D721Med (cell line): ENCODE measurements at regions not wholly inside any gene's neighbourhood (a gene's known extent, or its start where the extent isn't known, plus 50 kb on each side); places are given as distances from the start of the nearest gene placed in this dataset.
A peak's percentile ranks its signal among the peaks of the same experiment; 100 is the strongest.

Experiments used
- DNase-seq: peaks from one replicate; pipeline ENCODE4 v3.0.0; 2011; ENCODE audit warnings: low spot score; ENCODE audit not compliant: insufficient read length
- FAIRE-seq: peaks from 2 replicates; lab custom pipeline; 2011; peaks lifted over from hg19 to GRCh38; lab: Jason Lieb, UNC
- CTCF ChIP-seq: IDR thresholded peaks from 2 replicates; pipeline ENCODE4 v1.5.1; 2012; ENCODE audit warnings: mild to moderate bottlenecking, control low read depth; ENCODE audit not compliant: insufficient read depth; ENCODE audit errors: missing control alignments

DNA sequence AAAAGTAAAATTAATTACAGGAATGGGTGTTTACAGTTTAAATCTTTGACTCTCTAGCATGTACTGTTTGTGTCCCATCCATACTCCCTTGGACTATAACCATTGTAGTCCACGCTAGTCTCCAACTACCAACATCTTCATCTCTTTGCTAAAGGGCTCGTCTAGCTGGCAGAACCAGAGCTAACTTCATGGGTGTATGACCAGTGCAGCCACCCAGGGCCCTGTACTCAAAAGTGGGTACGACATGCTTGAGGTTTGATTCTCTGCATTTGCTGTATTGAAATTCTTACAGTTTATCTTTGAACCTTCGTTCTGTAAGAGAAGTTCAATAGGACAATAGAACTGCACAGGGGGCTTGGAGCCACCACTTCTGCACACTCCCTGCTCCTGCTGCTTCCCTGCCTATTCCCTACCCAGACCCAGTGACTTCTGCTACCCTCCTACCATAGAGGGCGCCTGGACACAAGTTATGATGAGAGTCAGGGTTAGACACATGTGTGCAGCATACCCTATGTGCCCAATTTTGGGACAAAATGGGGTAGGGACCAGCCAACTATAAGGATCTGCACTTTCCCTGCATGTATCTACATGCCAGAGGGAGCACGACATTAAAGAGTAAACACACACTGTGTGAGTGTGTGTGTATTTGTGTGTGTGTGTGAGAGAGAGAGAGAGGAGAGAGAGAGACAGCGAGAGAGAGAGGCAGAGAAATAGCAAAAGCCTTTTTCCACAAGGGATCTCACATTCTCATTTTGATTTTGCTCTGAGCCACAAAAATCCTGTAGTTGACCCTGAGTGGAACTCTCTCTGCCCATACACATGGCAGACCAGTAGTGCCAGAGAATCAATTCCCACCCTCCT is 59.0 kb upstream of the NECTIN3 start:
- FAIRE-seq (no peak), DNase-seq (no peak)
- TF ChIP-seq CTCF: peak; percentile 19
